NCI-H2196 (cell line): ENCODE measurements at regions not wholly inside any gene's neighbourhood (a gene's known extent, or its start where the extent isn't known, plus 50 kb on each side); places are given as distances from the start of the nearest gene placed in this dataset.
"Not testable (repeated sequence)": the region's sequence is repeated elsewhere in the genome, so short reads cannot be mapped to it uniquely, and the experiment has no call there.

Experiments
- DNase-seq: peaks from one replicate; lab custom pipeline; 2025; ENCODE audit not compliant: unreplicated experiment; lab: John Stamatoyannopoulos, UW

GRCh38 chr9:7313389-7313788, 486.2 kb downstream of the DMAC1 start:
- no peak for DNase-seq

DNA sequence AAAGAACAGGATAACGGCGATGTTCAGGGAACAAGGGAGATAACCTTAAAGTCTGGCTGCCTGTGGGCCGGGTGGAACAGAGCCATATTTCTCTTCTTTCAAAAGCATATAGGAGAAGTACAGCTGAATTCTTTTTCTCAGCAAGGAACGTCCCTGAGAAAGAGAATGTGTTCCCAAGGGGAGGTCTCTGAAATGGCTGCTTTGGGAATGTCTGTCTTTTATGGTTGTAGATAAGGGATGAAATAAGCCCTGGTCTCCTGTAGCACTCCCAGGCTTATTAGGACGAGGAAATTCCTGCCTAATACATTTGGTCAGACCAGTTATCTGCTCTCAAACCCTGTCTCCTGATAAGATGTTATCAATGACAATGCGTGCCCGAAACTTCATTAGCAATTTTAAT, 490.5 kb downstream of the DMAC1 start:
- DNase-seq = not testable (repeated sequence)

DNA sequence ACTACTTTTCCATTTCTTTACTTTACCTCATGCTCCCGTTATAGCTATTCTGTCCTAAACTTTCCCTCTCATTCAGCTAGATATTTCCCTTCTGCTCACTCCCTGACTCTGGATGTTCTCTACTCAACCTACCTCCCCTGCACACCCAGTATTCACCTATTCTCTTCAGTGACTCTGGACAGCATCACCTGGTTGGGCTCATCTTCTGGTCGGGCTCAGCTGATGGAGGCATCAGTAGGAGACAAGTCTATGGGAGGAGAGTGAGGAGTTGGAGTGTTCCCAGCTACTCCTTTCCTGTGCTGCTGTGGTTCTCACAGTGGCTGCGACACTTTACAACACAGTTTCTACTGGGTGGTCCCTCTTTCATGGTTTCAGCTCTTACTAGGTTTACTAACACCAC, 493.9 kb downstream of the DMAC1 start:
- no peak for DNase-seq

DNA sequence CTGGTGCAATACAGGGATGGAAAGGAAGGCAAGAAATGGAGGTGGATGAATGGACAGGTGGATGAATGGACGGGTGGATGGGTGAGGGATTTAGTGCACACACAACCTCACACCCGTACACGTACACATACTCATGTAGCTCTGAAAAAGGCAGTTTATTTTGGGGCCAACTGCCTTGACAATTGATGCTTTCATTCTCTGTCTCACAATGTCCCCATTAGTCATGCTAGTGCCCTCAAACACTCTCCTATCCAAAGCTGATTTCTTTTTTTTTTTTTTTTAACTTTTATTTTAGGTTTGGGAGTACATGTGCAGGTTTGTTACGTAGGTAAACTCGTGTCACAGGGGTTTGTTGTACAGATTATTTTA, 495.0 kb downstream of the DMAC1 start:
- DNase-seq = no peak

GRCh38 chr9:7303907-7304626, 495.5 kb downstream of the DMAC1 start:
- DNase-seq = no peak

DNA sequence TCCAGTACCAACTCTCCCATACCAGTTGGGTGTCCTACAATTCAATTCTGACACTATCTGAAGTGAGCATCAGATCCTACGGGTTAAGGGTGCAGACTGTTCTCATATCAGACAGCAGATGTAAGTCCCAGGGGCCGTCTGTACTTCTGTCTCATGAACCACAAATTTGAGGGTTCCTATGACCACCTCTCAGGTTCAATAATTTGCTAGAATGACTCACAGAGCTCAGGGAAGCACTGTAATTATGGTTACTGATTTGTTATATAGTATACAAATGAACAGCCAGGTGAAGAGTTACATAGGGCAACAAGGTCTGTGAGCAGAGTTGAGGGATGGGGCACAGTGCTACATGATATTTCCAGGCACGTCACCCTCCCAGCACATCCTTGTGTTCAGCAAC, 499.1 kb downstream of the DMAC1 start:
- no peak for DNase-seq

DNA sequence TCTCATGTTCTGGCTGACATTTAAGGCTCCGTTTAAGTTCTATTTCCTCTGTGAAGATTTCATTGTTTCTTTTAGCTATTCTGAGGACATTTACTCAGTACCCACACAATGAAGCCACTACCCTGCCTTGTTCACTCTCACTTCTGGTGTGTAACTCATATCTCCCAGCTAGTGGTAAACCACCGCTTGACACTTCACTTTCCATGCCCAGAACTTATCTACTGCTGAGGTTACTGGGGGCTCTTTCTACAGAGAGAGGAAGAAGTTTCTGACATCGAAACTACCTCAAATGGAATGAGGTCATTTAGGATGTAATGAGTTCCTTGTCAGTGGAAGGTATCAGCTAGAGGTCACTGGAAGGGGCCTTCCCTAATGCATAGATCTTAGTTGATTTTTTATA, 501.5 kb downstream of the DMAC1 start:
- no peak for DNase-seq

DNA sequence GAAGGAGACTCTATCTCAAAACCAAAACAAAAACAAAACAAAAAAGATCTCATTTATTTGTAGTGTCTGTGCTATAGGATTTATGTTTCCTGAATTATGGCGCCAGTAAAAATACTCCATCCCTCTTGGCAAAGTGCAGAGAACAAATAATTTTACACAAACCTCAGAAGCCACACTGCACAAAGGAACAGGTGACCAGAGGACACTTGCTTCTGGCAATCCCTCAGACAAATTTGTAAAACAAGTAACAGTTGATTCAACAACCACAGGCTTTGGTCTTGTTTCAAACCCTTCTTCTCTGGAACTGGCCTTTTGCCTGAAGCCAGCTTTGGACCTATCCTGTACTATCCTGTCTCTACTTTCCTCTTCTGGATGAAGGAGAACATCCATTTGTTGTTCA, 502.1 kb downstream of the DMAC1 start:
- DNase-seq = peak; percentile 31

GRCh38 chr9:7293091-7293490, 506.5 kb downstream of the DMAC1 start:
- no peak for DNase-seq

DNA sequence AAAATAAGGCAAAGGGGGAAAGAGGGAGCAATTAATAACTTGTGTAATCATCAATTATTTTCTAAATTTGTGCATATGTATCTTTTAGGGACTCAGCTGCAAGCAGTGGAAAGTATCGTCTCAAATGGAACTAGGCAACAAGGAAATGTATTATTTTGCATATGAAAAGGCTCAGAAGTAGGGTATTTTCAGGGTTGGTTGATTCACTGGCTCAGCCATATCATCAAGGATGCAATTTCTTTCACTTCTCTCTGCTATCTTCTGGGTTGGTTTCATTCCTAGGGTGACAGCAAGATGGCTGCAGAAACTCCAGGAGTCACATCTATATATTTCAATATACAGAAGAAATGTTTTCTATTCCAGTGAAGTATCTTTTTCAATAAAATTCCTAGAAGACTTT, 509.8 kb downstream of the DMAC1 start:
- no peak for DNase-seq

GRCh38 chr9:7287986-7288385, 511.6 kb downstream of the DMAC1 start:
- DNase-seq = no peak

GRCh38 chr9:7287065-7287464, 512.5 kb downstream of the DMAC1 start:
- DNase-seq = no peak

DNA sequence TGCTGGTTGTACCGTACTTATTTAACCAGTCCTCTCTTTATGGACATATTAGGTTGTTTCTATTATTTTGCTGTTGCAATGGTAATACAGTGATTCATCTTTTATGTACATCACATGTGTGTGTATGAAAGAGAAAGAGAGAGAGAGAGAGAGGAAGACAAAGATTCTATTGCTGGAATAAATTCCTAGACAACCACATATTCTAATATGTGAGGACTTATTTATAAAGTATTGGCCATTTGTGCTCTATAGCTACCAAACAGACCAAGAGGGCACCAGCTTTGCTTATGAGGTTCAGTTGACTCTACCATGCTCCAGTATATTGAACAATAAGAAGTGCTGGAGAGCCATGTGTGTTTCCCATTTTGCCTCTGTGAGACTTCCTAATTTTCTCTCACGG, 513.5 kb downstream of the DMAC1 start:
- DNase-seq = no peak

GRCh38 chr9:7285199-7285598, 514.4 kb downstream of the DMAC1 start:
- no peak for DNase-seq

- DNase-seq = no peak
Measured at GRCh38 chr9:7284517-7284916, 515.1 kb downstream of the DMAC1 start.

DNA sequence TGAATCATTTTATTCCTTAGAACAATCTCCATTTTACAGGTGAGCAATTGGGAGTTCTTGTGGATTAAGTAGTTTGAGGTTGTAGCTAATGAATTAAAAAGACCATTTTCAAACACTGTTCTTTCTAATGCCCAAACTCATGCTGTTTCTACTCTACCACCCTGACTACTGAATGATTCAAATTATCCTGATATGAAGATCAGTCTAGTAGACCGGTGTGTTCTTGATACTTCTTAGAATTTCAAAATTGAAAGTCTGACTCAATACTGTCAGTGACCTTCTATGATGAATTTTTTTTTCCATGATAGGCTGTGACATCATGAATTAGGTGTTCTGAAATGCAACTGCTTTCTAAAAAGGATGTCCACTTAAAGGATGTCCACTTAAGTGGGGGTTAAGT, 515.5 kb downstream of the DMAC1 start:
- no peak for DNase-seq

DNA sequence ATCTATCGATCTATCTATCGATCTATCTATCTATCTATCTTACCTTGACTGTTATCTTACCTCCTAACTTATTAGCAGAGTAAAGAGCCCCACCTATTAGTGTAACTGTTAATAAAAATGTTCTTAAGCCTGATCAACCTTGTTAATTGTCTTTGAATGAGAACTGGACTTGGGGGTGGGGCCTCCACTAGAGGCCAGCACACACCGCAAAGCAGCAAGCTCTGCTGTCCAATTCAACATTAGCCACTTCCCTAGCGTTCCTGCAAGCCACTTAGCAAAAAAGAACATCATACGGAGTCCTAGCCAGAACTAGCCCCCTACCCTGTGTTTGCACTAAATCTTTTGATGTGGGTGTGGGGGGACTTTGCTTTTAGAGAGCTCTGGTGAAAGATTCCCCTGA, 515.8 kb downstream of the KDM4C start:
- no peak for DNase-seq

DNA sequence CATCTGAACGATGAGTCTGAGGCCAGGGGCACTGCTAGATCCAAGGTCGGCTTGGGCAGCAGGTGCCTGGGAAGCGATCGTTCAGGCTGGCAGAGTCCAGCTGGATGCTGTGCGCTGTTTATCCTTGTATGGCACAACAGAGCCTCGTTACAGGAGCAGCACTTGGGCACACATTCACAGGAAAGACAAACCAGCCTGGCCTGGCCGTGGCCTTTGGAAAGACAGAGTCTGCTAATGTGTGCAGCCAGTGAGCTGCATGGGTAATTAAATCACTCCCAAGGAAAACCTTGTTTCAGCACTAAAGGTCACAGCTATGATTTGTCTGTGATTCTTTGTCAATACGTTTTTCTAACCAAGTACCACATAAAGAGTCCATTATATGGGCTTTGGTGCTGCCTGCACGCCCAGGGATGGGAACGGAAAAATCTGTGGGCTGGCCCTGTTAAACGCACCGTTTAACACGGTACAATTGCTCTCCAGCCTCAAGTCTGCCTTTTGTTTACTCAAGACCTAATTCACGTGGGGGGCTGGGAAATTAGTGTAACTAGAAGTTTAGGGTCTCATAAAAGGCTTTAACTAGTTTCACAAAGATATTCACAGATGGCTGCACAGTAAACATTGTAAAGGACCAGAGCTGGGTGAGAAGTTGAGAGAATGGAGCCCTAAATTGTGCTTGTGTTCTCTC, 509.3 kb downstream of the KDM4C start:
- peak; percentile 66 for DNase-seq

DNA sequence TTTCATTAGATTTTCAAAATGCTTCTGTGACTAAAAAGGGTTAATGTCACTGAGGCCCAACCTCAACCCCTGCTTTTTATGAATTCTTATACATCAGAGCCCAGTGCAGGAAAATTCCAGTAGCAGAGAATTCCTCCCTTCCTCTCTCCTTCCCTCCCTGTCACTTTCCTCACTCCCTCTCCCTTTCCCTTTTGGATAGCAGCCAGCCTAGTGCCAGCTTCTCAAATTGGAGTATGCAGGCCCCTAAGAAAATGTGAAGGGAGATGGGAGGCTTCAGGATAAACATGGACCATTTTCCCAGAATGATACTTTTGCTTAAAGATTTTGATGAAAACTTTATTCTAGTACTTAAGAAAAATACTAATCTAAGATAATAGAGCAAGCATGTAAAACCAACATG, 507.4 kb downstream of the KDM4C start:
- no peak for DNase-seq

DNA sequence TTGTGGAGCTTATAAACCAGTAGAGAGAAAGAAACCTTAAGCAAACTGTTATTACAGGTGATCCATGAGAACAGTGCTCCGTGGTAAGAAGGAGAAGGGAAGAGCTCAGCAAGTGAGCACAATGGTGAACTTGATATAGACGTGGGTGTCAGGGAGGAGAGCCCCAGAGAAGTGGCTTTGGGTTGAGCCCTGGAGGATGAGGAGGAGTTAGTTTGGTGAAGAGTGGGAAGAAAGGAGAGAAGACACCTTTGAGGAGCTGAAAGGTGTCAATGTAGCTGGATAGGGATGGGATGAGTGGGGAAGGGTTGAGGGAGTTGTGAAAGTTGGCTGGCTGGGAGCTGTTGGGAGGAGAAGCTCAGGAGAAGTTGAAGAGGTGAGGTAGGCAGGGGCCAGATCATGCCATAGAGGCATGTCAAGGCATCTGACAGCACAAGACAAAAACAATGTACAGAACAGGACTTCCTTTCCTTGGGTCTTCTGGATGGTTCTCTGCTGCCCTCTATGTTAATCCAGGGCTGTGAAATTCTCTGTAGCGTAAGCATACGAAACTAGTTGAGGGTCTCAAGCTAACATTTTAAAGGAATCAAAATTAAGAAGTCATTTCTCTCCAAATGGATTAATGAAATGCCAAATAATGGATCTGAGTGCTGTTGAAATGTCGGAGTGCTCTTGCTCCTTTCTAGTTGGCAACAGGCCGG, 501.9 kb downstream of the KDM4C start:
- no peak for DNase-seq

DNA sequence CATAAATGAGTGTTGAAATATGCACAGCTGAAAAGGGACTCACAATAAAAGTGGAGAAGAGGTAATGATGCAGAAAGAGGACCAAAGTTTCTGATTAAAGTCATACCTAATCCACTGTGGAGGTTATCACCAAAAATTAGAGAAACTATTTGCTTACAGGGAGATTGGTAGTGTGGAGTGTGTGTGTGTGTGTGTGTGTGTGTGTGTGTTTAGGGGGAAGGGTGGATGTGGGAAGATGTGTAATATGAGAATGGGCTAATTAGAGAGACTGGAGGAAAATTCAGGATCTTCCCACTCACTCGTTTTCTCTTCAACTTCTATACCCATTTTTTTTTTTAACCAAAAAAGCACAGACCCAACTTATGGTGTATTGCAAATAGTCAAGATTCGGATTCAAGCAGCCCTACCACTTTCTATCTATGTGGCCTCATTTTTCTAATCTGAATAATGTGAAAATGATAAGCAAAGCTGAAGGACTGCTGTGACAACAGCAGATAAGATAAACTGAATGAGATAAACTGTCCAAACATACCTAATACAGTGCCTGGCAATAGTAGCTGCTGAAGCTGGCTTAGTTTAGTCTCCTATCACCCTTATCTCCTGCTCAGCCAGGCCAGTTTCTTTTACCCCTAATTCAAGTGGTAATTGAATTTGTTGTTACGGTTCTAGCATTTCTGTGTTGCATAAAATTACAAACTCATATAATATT, 501.1 kb downstream of the KDM4C start:
- no peak for DNase-seq
